COR-L47 (cell line): ENCODE measurements at regions not wholly inside any gene's neighbourhood (a gene's known extent, or its start where the extent isn't known, plus 50 kb on each side); places are given as distances from the start of the nearest gene placed in this dataset.
"Not testable (repeated sequence)": the region's sequence is repeated elsewhere in the genome, so short reads cannot be mapped to it uniquely, and the experiment has no call there.

Source experiments
- DNase-seq: peaks from one replicate; lab custom pipeline; 2025; lab: John Stamatoyannopoulos, UW

GRCh38 chr2:241982706-241983570 lies 113.4 kb downstream of the RTP5 start:
- DNase-seq, result no peak

- no peak for DNase-seq
Observed at GRCh38 chr2:241983571-241984270, 114.2 kb downstream of the RTP5 start.

GRCh38 chr2:241984271-241984655 lies 114.7 kb downstream of the RTP5 start:
- DNase-seq, result no peak

- DNase-seq, result no peak
Observed at GRCh38 chr2:241984658-241985057, 115.1 kb downstream of the RTP5 start.

GRCh38 chr2:241985161-241985985 lies 115.8 kb downstream of the RTP5 start:
- not testable (repeated sequence) for DNase-seq

- no peak for DNase-seq
Observed at GRCh38 chr2:241985986-241986329, 116.4 kb downstream of the RTP5 start.

- no peak for DNase-seq
Observed at GRCh38 chr2:241986836-241987641, 117.5 kb downstream of the RTP5 start.

GRCh38 chr2:241987726-241988125 lies 118.2 kb downstream of the RTP5 start:
- no peak for DNase-seq

GRCh38 chr2:241988146-241988545 lies 118.6 kb downstream of the RTP5 start:
- no peak for DNase-seq

GRCh38 chr2:241989074-241989473 lies 119.5 kb downstream of the RTP5 start:
- no peak for DNase-seq

- no peak for DNase-seq
Observed at GRCh38 chr2:241990466-241990865, 120.9 kb downstream of the RTP5 start.

GRCh38 chr2:241991299-241991698 lies 121.8 kb downstream of the RTP5 start:
- DNase-seq, result no peak

- no peak for DNase-seq
Observed at GRCh38 chr2:241992753-241993152, 123.2 kb downstream of the RTP5 start.

- DNase-seq, result no peak
Observed at GRCh38 chr2:241993386-241994005, 124.0 kb downstream of the RTP5 start.

GRCh38 chr2:241994086-241994485 lies 124.6 kb downstream of the RTP5 start:
- no peak for DNase-seq

GRCh38 chr2:241994556-241995213 lies 125.2 kb downstream of the RTP5 start:
- no peak for DNase-seq

- DNase-seq, result no peak
Observed at GRCh38 chr2:241996100-241996499, 126.6 kb downstream of the RTP5 start.

- DNase-seq, result no peak
Observed at GRCh38 chr2:241997017-241997416, 127.5 kb downstream of the RTP5 start.

- no peak for DNase-seq
Observed at GRCh38 chr2:241999184-241999583, 129.7 kb downstream of the RTP5 start.

GRCh38 chr2:242001853-242002252 lies 132.3 kb downstream of the RTP5 start:
- DNase-seq, result no peak

GRCh38 chr2:242002944-242003343 lies 133.4 kb downstream of the RTP5 start:
- DNase-seq, result no peak
